ENCODE measurements at regions not wholly inside any gene's neighbourhood (a gene's known extent, or its start where the extent isn't known, plus 50 kb on each side); places are given as distances from the start of the nearest gene placed in this dataset.

DNA sequence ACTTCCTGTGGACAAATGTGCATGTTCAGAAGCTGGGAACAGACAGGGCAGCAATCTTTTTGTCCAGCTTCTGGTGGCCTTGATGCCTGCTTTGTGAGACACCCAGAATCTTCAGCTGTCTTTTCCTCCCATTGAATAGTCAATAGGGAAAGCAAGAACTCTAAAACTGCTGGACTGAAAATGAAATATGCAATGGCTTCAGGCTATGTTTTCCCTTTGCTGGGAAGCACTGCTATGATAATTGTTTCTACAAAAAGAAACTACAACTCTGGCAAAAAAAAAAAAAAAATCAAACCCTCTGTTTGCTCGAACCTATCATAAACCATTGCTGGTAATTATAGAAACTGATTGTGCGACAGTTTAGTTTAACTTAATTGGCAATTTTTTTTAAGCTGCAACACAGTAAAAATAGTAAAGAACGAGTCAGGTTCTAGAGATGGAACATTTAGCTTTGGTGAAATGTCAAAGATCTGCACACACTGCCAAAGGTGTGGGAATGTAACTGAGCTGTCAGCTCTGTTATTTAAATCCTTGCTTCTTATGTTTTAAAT lies 79.1 kb upstream of the NEUROD6 start:
- Histone ChIP-seq H3K27ac (ENCODE audit: low read length) (no peak overlapping the region), H3K9me3 (ENCODE audit: control insufficient read depth, insufficient read depth, low read depth, low read length) (no peaks in the 10 kb centered on the region), H3K36me3 (ENCODE audit: control insufficient read depth, insufficient read depth, low read length) (no peaks in the 10 kb centered on the region), H3K4me3 (ENCODE audit: low read depth in 2 of 2, low read length in 2 of 2) (no peak overlapping the region), H3K27me3 (ENCODE audit: control insufficient read depth, insufficient read depth, low read length) (no peaks in the 10 kb centered on the region), H3K4me1 (ENCODE audit: control insufficient read depth, insufficient read depth, low read length) (no peaks in the 10 kb centered on the region)
- ChIA-PET POLR2A (no interaction called here), CTCF (no interaction called here)
- ATAC-seq: no peak
- intact Hi-C loops (cut with micrococcal nuclease; ENCODE audit: unreplicated experiment): no loop called here
- no peak for DNase-seq (ENCODE audit: low read depth, low spot score)
- no TSS peak for BruUV-seq (replicated peaks)
- in situ Hi-C loops (cut with HindIII; ENCODE audit: low pct_unique_long_range_greater_than_20kb, low sequenced_read_pairs): no loop called here
- TF ChIP-seq, protein P1, sequence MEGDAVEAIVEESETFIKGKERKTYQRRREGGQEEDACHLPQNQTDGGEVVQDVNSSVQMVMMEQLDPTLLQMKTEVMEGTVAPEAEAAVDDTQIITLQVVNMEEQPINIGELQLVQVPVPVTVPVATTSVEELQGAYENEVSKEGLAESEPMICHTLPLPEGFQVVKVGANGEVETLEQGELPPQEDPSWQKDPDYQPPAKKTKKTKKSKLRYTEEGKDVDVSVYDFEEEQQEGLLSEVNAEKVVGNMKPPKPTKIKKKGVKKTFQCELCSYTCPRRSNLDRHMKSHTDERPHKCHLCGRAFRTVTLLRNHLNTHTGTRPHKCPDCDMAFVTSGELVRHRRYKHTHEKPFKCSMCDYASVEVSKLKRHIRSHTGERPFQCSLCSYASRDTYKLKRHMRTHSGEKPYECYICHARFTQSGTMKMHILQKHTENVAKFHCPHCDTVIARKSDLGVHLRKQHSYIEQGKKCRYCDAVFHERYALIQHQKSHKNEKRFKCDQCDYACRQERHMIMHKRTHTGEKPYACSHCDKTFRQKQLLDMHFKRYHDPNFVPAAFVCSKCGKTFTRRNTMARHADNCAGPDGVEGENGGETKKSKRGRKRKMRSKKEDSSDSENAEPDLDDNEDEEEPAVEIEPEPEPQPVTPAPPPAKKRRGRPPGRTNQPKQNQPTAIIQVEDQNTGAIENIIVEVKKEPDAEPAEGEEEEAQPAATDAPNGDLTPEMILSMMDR (IDR thresholded peaks at IDR 0.05): no peak
- TF ChIP-seq TCF7L2 (IDR thresholded peaks at IDR 0.05; ENCODE audit: low read depth, low read length): no peak
- TF ChIP-seq POLR2AphosphoS5 (IDR thresholded peaks at IDR 0.05; ENCODE audit: low read depth, low read length): no peak
- TF ChIP-seq SIN3A (IDR thresholded peaks at IDR 0.05; ENCODE audit: borderline replicate concordance, insufficient read depth, low read depth, low read length): no peak
- TF ChIP-seq, protein P2, sequence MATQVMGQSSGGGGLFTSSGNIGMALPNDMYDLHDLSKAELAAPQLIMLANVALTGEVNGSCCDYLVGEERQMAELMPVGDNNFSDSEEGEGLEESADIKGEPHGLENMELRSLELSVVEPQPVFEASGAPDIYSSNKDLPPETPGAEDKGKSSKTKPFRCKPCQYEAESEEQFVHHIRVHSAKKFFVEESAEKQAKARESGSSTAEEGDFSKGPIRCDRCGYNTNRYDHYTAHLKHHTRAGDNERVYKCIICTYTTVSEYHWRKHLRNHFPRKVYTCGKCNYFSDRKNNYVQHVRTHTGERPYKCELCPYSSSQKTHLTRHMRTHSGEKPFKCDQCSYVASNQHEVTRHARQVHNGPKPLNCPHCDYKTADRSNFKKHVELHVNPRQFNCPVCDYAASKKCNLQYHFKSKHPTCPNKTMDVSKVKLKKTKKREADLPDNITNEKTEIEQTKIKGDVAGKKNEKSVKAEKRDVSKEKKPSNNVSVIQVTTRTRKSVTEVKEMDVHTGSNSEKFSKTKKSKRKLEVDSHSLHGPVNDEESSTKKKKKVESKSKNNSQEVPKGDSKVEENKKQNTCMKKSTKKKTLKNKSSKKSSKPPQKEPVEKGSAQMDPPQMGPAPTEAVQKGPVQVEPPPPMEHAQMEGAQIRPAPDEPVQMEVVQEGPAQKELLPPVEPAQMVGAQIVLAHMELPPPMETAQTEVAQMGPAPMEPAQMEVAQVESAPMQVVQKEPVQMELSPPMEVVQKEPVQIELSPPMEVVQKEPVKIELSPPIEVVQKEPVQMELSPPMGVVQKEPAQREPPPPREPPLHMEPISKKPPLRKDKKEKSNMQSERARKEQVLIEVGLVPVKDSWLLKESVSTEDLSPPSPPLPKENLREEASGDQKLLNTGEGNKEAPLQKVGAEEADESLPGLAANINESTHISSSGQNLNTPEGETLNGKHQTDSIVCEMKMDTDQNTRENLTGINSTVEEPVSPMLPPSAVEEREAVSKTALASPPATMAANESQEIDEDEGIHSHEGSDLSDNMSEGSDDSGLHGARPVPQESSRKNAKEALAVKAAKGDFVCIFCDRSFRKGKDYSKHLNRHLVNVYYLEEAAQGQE (IDR thresholded peaks at IDR 0.05; ENCODE audit: insufficient read depth in 1 of 2, low read depth in 2 of 2, low read length in 1 of 2): no peak

DNA sequence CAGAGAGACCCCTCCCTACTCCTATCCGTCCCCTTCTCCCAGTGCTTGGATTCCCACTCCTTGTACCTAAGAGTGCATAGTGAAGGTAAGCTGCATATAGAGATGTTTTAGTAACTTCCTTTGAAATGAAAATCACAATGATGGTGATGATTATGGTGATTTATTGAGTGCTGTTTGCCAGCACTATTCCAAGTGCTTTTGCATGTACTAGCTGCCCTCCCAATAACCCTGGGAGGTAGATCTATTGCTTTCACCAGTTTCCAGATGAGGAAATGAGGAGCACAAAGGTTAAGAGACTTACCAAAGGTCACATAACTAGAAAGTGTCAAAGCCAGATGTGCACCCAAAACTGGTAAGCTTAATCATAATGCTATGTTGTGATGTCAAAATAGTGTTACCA lies 80.4 kb upstream of the NEUROD6 start:
- ChIA-PET CTCF (no interaction called here), POLR2A (no interaction called here)
- no peak for DNase-seq (ENCODE audit: low read depth, low spot score)
- Histone ChIP-seq H3K4me3 (ENCODE audit: low read depth in 2 of 2, low read length in 2 of 2) (no peak overlapping the region), H3K36me3 (ENCODE audit: control insufficient read depth, insufficient read depth, low read length) (no peaks in the 10 kb centered on the region), H3K9me3 (ENCODE audit: control insufficient read depth, insufficient read depth, low read depth, low read length) (no peaks in the 10 kb centered on the region), H3K27me3 (ENCODE audit: control insufficient read depth, insufficient read depth, low read length) (no peaks in the 10 kb centered on the region), H3K27ac (ENCODE audit: low read length) (no peak overlapping the region), H3K4me1 (ENCODE audit: control insufficient read depth, insufficient read depth, low read length) (no peaks in the 10 kb centered on the region)
- ATAC-seq: no peak
- BruUV-seq (replicated peaks): no TSS peak
- no peak for TF ChIP-seq SIN3A (IDR thresholded peaks at IDR 0.05; ENCODE audit: borderline replicate concordance, insufficient read depth, low read depth, low read length)
- TF ChIP-seq, protein P2 (IDR thresholded peaks at IDR 0.05; ENCODE audit: insufficient read depth in 1 of 2, low read depth in 2 of 2, low read length in 1 of 2): no peak
- TF ChIP-seq, protein P1 (IDR thresholded peaks at IDR 0.05): no peak
- TF ChIP-seq POLR2AphosphoS5 (IDR thresholded peaks at IDR 0.05; ENCODE audit: low read depth, low read length): no peak
- TF ChIP-seq TCF7L2 (IDR thresholded peaks at IDR 0.05; ENCODE audit: low read depth, low read length): no peak
- in situ Hi-C loops (cut with HindIII; ENCODE audit: low pct_unique_long_range_greater_than_20kb, low sequenced_read_pairs) (no loop called here), intact Hi-C loops (cut with micrococcal nuclease; ENCODE audit: unreplicated experiment) (no loop called here)

All from Panc1 (cell line).